SK-N-SH treated with all-trans-retinoic acid at 6 μM for 48 hours (cell line): ENCODE measurements at regions not wholly inside any gene's neighbourhood (a gene's known extent, or its start where the extent isn't known, plus 50 kb on each side); places are given as distances from the start of the nearest gene placed in this dataset.

Experiments used
- ARNTL ChIP-seq: fragments of 450-650 bp; formaldehyde crosslinking; IDR thresholded peaks from 2 replicates; pipeline ENCODE4 v1.5.0; 2020; ENCODE audit warnings: low read depth, mild to moderate bottlenecking, moderate library complexity, borderline replicate concordance
- BACH2 ChIP-seq: fragments of 250-450 bp; sonication (Bioruptor Pico); IDR thresholded peaks from 2 replicates; pipeline ENCODE4 v1.9.0; 2021; ENCODE audit warnings: mild to moderate bottlenecking, borderline replicate concordance
- ISL1 ChIP-seq: fragments of 250-450 bp; sonication (Bioruptor Pico); IDR thresholded peaks from 2 replicates; pipeline ENCODE4 v2.1.2; 2022; ENCODE audit warnings: mild to moderate bottlenecking, moderate library complexity
- ZFP3 ChIP-seq: fragments of 250-450 bp; sonication (Bioruptor Pico); IDR thresholded peaks from 2 replicates; pipeline ENCODE4 v1.5.0; 2020; ENCODE audit warnings: mild to moderate bottlenecking, moderate library complexity
- TF ChIP-seq, protein P1 (sequence below): fragments of 250-450 bp; sonication (Bioruptor Pico); IDR thresholded peaks from 2 replicates; pipeline ENCODE4 v1.8.0; 2020; ENCODE audit warnings: mild to moderate bottlenecking, moderate library complexity, borderline replicate concordance

DNA sequence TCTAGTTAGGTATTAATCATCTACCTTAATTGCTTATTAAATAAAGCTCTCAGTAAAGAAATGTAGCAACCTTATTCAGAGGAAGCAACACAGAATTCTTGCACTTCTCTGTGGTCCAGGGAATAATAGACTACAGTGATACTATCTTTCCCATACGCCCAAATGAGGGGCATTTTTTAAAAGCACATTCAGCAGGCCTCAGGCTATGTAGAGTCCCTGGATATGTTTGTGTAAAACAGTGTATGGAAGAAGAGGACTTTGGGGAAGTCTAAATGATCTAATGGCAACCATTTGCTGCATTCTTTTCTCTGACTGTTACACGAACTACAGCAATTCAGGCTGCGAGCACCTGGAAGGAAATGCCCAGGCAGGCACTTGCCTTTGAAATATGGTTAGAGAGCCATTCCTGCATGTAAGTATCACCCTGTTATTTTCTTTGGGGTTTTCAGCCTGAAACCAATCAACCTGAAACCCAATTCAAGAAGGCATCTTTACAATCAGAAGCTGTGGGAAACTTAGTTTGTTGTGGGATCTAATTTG, 1814.7 kb upstream of the CELF4 start:
- no peak for TF ChIP-seq BACH2 (CRISPR knock-in tag)
- TF ChIP-seq ZFP3 (CRISPR knock-in tag), result no peak
- TF ChIP-seq ISL1 (CRISPR knock-in tag), result no peak
- TF ChIP-seq ARNTL (CRISPR knock-in tag), result no peak
- TF ChIP-seq, protein P1, sequence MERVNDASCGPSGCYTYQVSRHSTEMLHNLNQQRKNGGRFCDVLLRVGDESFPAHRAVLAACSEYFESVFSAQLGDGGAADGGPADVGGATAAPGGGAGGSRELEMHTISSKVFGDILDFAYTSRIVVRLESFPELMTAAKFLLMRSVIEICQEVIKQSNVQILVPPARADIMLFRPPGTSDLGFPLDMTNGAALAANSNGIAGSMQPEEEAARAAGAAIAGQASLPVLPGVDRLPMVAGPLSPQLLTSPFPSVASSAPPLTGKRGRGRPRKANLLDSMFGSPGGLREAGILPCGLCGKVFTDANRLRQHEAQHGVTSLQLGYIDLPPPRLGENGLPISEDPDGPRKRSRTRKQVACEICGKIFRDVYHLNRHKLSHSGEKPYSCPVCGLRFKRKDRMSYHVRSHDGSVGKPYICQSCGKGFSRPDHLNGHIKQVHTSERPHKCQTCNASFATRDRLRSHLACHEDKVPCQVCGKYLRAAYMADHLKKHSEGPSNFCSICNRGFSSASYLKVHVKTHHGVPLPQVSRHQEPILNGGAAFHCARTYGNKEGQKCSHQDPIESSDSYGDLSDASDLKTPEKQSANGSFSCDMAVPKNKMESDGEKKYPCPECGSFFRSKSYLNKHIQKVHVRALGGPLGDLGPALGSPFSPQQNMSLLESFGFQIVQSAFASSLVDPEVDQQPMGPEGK, result no peak
